HepG2 (cell line): ENCODE measurements at regions not wholly inside any gene's neighbourhood (a gene's known extent, or its start where the extent isn't known, plus 50 kb on each side); places are given as distances from the start of the nearest gene placed in this dataset.
A peak's percentile ranks its signal among the peaks of the same experiment; 100 is the strongest.

Experiments used
- ATF1 ChIP-seq: IDR thresholded peaks from 2 replicates; pipeline ENCODE4 v1.6.1; 2016; ENCODE audit warnings: mild to moderate bottlenecking, control low read depth
- ATF7-NPFF ChIP-seq: sonication (generic); formaldehyde crosslinking; IDR thresholded peaks from 2 replicates; pipeline ENCODE4 v1.8.1; 2023; ENCODE audit warnings: mild to moderate bottlenecking, low read depth, missing genetic modification reagents, moderate library complexity
- FOXK1 ChIP-seq: sonication (generic); formaldehyde crosslinking; IDR thresholded peaks from 2 replicates; pipeline ENCODE4 v1.4.0; 2020; ENCODE audit warnings: low read depth, missing genetic modification reagents, borderline replicate concordance
- HNF4A ChIP-seq: sonication (generic); formaldehyde crosslinking; IDR thresholded peaks from 2 replicates; pipeline ENCODE4 v1.4.0; 2020; ENCODE audit warnings: missing genetic modification reagents
- ISL2 ChIP-seq: sonication (generic); formaldehyde crosslinking; IDR thresholded peaks from 2 replicates; pipeline ENCODE4 v1.5.0; 2020; ENCODE audit warnings: missing genetic modification reagents
- MIER3 ChIP-seq: IDR thresholded peaks from 2 replicates; pipeline ENCODE4 v1.6.1; 2016; ENCODE audit warnings: missing compliant biosample characterization, borderline replicate concordance
- MXI1 ChIP-seq: IDR thresholded peaks from 3 replicates; pipeline ENCODE4 v1.6.1; 2012; ENCODE audit warnings: low read depth, low read length, inconsistent platforms, borderline replicate concordance
- NCOA5 ChIP-seq: sonication (generic); formaldehyde crosslinking; IDR thresholded peaks from 2 replicates; pipeline ENCODE4 v1.4.0; 2020; ENCODE audit warnings: missing genetic modification reagents
- NFIC ChIP-seq: IDR thresholded peaks from 2 replicates; pipeline ENCODE4 v1.6.1; 2012; ENCODE audit warnings: mild to moderate bottlenecking, low read length, inconsistent platforms
- NR2C2 ChIP-seq: sonication (generic); formaldehyde crosslinking; IDR thresholded peaks from 2 replicates; pipeline ENCODE4 v1.4.0; 2020; ENCODE audit warnings: missing genetic modification reagents, mild to moderate bottlenecking, moderate library complexity, borderline replicate concordance
- SIN3B ChIP-seq: fragments of 150-350 bp; IDR thresholded peaks from 2 replicates; pipeline ENCODE4 v1.6.1; 2014; ENCODE audit warnings: low read length
- SRSF1 ChIP-seq: fragments of 200-400 bp; formaldehyde crosslinking; optimal IDR thresholded peaks from 2 replicates; pipeline ENCODE3; 2017; ENCODE audit warnings: mild to moderate bottlenecking, low read depth, low read length, moderate library complexity
- ZBTB7A ChIP-seq: sonication (generic); formaldehyde crosslinking; IDR thresholded peaks from 2 replicates; pipeline ENCODE4 v1.8.0; 2022; ENCODE audit warnings: mild to moderate bottlenecking, missing genetic modification reagents
- ZC3H4 ChIP-seq: sonication (generic); formaldehyde crosslinking; IDR thresholded peaks from 2 replicates; pipeline ENCODE4 v1.4.0; 2020; ENCODE audit warnings: missing genetic modification reagents, borderline replicate concordance
- ZMYM3 ChIP-seq: sonication (generic); formaldehyde crosslinking; IDR thresholded peaks from 2 replicates; pipeline ENCODE4 v1.5.1; 2020; ENCODE audit warnings: mild to moderate bottlenecking, missing genetic modification reagents
- ZNF30 ChIP-seq: sonication (generic); formaldehyde crosslinking; IDR thresholded peaks from 2 replicates; pipeline ENCODE4 v1.5.0; 2020; ENCODE audit warnings: mild to moderate bottlenecking, missing genetic modification reagents
- ZNF329 ChIP-seq: sonication (generic); formaldehyde crosslinking; IDR thresholded peaks from 2 replicates; pipeline ENCODE4 v1.9.0; 2021; ENCODE audit warnings: low read depth, mild to moderate bottlenecking, missing genetic modification reagents
- ZNF383 ChIP-seq: sonication (generic); formaldehyde crosslinking; IDR thresholded peaks from 2 replicates; pipeline ENCODE4 v1.4.0; 2020; ENCODE audit warnings: missing genetic modification reagents, mild to moderate bottlenecking, borderline replicate concordance
- ZNF468 ChIP-seq: sonication (generic); formaldehyde crosslinking; IDR thresholded peaks from 2 replicates; pipeline ENCODE4 v1.8.0; 2022; ENCODE audit warnings: mild to moderate bottlenecking, moderate library complexity, missing genetic modification reagents
- ZNF547 ChIP-seq: sonication (generic); formaldehyde crosslinking; IDR thresholded peaks from 2 replicates; pipeline ENCODE4 v1.5.1; 2020; ENCODE audit warnings: mild to moderate bottlenecking, missing genetic modification reagents
- ZNF567 ChIP-seq: sonication (generic); formaldehyde crosslinking; IDR thresholded peaks from 2 replicates; pipeline ENCODE4 v1.8.1; 2023; ENCODE audit warnings: mild to moderate bottlenecking, missing genetic modification reagents, borderline replicate concordance
- ZNF589 ChIP-seq: sonication (generic); formaldehyde crosslinking; conservative IDR thresholded peaks from 2 replicates; pipeline ENCODE4 v1.8.0; 2022; ENCODE audit warnings: mild to moderate bottlenecking, moderate library complexity, missing genetic modification reagents
- ZNF879 ChIP-seq: sonication (generic); formaldehyde crosslinking; IDR thresholded peaks from 2 replicates; pipeline ENCODE4 v1.8.1; 2023; ENCODE audit warnings: missing genetic modification reagents
- ZSCAN21 ChIP-seq: sonication (generic); formaldehyde crosslinking; IDR thresholded peaks from 2 replicates; pipeline ENCODE4 v1.8.0; 2022; ENCODE audit warnings: mild to moderate bottlenecking, missing genetic modification reagents, moderate library complexity, borderline replicate concordance
- ZSCAN29 ChIP-seq: sonication (generic); formaldehyde crosslinking; conservative IDR thresholded peaks from 2 replicates; pipeline ENCODE4 v1.4.0; 2020; ENCODE audit warnings: mild to moderate bottlenecking, missing genetic modification reagents
- TF ChIP-seq, protein P1 (sequence below), 2 experiments: sonication (generic) in 1 of 2; formaldehyde crosslinking in 1 of 2; IDR thresholded peaks; 2 replicates each; pipeline versions ENCODE4 v1.4.0 to v1.6.1; 2018 to 2020; ENCODE audit warnings: missing genetic modification reagents in 2 of 2, borderline replicate concordance in 1 of 2, low read depth in 1 of 2, mild to moderate bottlenecking in 1 of 2, missing biosample characterization in 1 of 2
- TF ChIP-seq, protein P2 (sequence below): sonication (generic); formaldehyde crosslinking; IDR thresholded peaks from 2 replicates; pipeline ENCODE4 v1.9.0; 2021; ENCODE audit warnings: missing genetic modification reagents, borderline replicate concordance
- TF ChIP-seq, protein P3 (sequence below): sonication (generic); formaldehyde crosslinking; IDR thresholded peaks from 2 replicates; pipeline ENCODE4 v1.8.1; 2023; ENCODE audit warnings: mild to moderate bottlenecking, missing genetic modification reagents

DNA sequence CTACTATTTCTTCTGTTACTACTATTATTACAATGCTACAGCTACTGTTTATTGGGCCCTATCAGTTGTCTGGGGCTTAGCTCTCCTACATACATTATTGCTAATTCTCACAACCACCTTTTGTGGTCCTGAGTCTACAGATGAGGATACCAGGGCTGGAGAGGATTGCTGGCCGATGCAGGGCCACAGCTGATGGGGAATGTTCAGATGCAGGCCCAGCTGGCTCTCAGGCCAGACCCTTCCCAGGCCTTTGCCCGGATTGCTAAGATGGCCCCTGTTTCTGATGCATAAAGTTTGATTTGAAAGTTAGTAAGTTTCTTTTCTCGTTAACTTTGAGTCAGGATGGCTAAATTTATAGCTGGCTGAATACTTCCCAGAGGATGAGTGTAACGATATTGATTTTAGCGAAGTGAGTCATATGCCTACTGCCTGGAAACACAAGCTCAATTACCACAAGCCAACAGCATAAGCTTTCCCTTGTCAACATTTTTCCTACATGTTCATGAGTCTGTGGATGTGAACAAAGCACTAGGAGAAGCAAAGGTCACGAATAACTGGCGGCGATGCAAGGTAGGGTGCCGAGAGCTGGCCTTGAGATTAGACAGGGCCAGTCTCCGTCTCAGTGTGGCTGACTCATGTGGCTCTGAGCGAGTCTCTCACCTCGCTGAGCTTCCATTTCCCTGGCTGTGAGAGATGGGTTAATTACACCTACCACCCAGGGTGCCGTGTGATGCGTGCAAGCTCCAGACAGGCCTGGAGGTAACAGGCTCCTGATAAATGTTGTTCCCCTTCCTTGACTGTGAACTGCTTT is 111.0 kb downstream of the BEGAIN start (continued):
- TF ChIP-seq ZNF30, result no peak
- TF ChIP-seq NCOA5, result no peak
- TF ChIP-seq ZMYM3, result peak; percentile 60; the same call in 1 of the 2 replicates
- no peak for TF ChIP-seq SRSF1
- 0 out of 2 replicates have a peak, but pooled peaks have one; percentile 38 for TF ChIP-seq ZSCAN21 (CRISPR knock-in tag)
- 0 out of 2 replicates have a peak, but pooled peaks have one; percentile 49 for TF ChIP-seq ZNF589 (CRISPR knock-in tag)
- TF ChIP-seq MXI1, result peak; percentile 35; the same call in 1 of the 3 replicates
- 0 out of 2 replicates have a peak, but pooled peaks have one; percentile 0 for TF ChIP-seq ISL2 (CRISPR knock-in tag)
- TF ChIP-seq ZNF567, result no peak
- TF ChIP-seq, protein P1, sequence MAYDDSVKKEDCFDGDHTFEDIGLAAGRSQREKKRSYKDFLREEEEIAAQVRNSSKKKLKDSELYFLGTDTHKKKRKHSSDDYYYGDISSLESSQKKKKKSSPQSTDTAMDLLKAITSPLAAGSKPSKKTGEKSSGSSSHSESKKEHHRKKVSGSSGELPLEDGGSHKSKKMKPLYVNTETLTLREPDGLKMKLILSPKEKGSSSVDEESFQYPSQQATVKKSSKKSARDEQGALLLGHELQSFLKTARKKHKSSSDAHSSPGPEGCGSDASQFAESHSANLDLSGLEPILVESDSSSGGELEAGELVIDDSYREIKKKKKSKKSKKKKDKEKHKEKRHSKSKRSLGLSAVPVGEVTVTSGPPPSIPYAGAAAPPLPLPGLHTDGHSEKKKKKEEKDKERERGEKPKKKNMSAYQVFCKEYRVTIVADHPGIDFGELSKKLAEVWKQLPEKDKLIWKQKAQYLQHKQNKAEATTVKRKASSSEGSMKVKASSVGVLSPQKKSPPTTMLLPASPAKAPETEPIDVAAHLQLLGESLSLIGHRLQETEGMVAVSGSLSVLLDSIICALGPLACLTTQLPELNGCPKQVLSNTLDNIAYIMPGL (CRISPR knock-in tag; IDR thresholded peaks at IDR 0.05; ENCODE audit: borderline replicate concordance in 1 of 2, low read depth in 1 of 2), result peak in 1 of 2 experiments; percentile 54; a peak in 1 of 4 replicates
- TF ChIP-seq ZNF468 (CRISPR knock-in tag), result 0 out of 2 replicates have a peak, but pooled peaks have one; percentile 48
- TF ChIP-seq, protein P2, sequence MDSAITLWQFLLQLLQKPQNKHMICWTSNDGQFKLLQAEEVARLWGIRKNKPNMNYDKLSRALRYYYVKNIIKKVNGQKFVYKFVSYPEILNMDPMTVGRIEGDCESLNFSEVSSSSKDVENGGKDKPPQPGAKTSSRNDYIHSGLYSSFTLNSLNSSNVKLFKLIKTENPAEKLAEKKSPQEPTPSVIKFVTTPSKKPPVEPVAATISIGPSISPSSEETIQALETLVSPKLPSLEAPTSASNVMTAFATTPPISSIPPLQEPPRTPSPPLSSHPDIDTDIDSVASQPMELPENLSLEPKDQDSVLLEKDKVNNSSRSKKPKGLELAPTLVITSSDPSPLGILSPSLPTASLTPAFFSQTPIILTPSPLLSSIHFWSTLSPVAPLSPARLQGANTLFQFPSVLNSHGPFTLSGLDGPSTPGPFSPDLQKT, result no peak
- TF ChIP-seq ZBTB7A (CRISPR knock-in tag), result no peak; the same call in 1 of the 2 replicates
- TF ChIP-seq ZNF547, result no peak
- TF ChIP-seq ZSCAN29 (CRISPR knock-in tag), result peak; percentile 66; the same call in 1 of the 2 replicates
- no peak for TF ChIP-seq ATF7-NPFF (CRISPR knock-in tag)
- TF ChIP-seq FOXK1 (CRISPR knock-in tag), result peak; percentile 72; the same call in 1 of the 2 replicates
- TF ChIP-seq, protein P3, sequence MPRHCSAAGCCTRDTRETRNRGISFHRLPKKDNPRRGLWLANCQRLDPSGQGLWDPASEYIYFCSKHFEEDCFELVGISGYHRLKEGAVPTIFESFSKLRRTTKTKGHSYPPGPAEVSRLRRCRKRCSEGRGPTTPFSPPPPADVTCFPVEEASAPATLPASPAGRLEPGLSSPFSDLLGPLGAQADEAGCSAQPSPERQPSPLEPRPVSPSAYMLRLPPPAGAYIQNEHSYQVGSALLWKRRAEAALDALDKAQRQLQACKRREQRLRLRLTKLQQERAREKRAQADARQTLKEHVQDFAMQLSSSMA (CRISPR knock-in tag), result no peak
- TF ChIP-seq ZNF383 (CRISPR knock-in tag), result no peak
- peak; percentile 48; the same call in 1 of the 2 replicates for TF ChIP-seq NFIC
- TF ChIP-seq MIER3, result peak; percentile 74; the same call in 1 of the 2 replicates
- no peak for TF ChIP-seq ZNF879
- TF ChIP-seq SIN3B, result no peak
- no peak for TF ChIP-seq ZNF329
- TF ChIP-seq NR2C2, result peak; percentile 46; the same call in 1 of the 2 replicates
- TF ChIP-seq ATF1 (CRISPR knock-in tag), result no peak; the same call in 1 of the 2 replicates
- TF ChIP-seq ZC3H4 (CRISPR knock-in tag), result no peak
- TF ChIP-seq HNF4A, result peak; percentile 65
